ENCODE measurements at regions not wholly inside any gene's neighbourhood (a gene's known extent, or its start where the extent isn't known, plus 50 kb on each side); places are given as distances from the start of the nearest gene placed in this dataset.

DNA sequence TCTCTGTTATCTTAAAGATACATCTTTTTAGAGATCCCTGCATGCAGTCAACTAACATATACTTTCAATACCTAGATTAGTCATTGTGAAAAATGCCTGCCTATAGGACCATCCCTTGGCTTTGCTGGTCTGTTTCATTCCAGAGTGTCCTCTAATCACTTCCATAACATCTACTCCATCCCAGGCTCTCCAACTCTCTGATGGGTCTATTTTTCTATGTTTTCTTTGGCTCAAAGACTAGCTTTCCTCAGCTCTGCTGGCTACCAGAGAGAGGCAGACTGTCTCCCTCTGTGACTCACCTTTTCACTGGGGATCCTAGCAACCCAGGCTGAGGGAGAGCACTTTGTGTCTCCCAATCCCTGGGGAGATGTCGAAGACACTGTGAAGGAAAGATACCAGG lies 547.7 kb upstream of the MCTP2 start:
- in situ Hi-C loops (cut with MboI; ENCODE audit: low sequenced_read_pairs), result no loop called here

DNA sequence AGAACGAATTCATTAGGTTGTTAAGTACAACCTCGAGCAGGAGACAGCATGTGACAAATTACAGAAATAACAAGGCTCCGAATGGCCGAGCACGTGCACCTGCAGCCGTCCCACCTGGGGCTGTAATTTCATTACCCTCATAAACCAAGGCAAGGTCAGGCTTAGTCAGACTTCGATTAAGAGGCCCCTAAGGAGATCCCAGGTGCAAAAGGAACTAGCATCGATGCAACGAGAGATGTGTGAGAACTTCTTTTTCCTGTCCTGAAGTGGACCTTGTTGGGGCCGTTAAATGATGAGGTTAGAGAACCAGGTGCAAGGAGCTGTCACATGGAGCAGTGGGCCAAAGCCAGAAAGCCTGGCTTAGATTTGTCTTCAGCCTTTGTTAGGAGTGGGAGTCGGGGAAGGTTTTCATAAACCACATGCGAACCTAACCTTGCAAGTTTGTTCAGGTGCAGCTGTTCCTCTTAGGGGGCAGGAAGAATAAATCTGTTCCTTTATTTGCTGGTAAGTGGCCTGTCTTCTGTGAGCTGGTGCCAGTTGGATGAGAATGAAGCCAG lies 559.9 kb upstream of the MCTP2 start:
- in situ Hi-C loops (cut with MboI; ENCODE audit: low sequenced_read_pairs), result no loop called here

DNA sequence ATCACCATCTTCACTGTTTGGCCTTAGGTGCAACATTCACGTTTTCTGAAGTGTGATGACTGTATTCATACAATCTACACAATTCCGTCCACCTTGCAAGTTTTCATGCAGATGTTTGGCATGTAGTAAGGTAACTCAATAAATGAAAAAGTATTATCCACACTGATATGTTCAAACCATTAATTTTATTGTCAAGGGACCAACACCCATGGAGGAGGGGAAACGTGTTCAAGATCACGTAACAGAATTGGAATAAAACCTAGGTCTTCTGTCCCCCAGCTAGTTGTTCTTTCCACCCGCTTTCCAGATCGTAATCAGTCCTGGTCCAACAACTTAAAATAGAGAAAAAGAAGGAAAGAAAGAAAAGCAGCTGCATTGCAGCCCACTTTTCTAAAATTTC lies 560.4 kb upstream of the MCTP2 start:
- in situ Hi-C loops (cut with MboI; ENCODE audit: low sequenced_read_pairs), result no loop called here

DNA sequence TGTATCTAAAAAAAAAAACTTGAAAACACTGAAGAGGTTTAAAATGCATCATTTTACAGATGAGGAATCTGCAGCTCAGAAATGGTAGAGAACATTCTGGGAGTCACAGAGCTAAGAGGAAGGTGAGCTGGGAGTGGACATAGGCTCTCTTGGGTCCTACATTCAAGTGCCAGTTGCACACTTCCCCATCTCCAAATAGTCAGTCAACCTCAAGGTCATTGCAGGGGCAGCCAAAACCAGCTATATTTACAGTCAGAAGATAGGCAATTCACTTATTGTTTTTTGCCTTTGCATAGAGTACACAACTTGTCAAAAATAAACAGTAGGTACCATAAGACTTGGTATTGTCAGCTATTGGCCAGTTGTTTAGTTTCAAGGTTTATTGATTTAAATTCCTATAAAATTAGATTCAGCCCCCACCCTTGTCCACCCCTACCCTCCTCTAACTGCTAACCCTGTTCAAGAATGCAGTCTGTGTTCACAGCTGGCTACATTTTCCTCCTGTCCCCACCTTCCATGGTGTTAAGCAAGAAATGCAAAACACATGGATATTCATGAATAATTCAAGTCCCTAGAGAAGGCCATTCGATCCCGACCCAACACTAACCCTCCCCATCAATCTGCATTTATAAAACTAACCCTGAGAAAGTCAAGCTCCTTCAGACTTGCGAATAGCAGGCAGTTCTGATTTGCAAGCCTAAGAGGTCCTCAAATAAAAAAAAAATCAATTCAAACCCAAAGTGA lies 567.0 kb upstream of the MCTP2 start:
- in situ Hi-C loops (cut with MboI; ENCODE audit: low sequenced_read_pairs), result no loop called here

DNA sequence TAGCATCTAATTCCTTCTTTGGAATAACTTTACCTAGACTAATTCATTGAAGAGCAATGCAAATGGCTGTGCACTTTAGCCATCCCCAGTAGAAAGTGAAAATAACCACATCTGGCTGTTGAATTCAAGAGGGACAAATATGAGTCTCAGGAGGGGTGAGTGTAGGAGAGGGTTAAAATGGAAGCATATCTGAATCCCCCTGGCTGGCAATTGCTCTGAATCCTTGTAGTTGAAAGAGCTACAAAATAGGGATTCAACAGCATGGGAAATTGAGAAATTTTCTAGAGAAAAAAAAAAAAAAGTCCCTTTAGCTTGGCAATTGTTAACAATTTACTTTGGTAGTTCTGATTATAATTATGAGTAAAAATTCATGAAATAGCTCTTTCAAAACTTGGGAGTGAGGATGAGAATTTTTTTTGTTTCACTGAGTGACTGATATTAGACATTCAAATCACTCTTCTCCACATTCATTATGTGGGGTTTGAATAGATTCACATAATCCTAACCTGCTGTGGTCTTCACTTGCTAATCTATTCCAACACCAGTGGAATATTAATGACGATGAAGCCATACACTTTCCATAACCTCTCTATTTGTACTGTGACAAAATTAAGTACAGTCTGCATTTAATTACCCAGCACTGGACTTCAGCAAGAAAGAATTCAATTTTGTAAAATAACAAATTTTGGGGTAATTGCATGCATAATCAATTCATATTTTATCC lies 569.0 kb upstream of the MCTP2 start:
- in situ Hi-C loops (cut with MboI; ENCODE audit: low sequenced_read_pairs), result no loop called here

DNA sequence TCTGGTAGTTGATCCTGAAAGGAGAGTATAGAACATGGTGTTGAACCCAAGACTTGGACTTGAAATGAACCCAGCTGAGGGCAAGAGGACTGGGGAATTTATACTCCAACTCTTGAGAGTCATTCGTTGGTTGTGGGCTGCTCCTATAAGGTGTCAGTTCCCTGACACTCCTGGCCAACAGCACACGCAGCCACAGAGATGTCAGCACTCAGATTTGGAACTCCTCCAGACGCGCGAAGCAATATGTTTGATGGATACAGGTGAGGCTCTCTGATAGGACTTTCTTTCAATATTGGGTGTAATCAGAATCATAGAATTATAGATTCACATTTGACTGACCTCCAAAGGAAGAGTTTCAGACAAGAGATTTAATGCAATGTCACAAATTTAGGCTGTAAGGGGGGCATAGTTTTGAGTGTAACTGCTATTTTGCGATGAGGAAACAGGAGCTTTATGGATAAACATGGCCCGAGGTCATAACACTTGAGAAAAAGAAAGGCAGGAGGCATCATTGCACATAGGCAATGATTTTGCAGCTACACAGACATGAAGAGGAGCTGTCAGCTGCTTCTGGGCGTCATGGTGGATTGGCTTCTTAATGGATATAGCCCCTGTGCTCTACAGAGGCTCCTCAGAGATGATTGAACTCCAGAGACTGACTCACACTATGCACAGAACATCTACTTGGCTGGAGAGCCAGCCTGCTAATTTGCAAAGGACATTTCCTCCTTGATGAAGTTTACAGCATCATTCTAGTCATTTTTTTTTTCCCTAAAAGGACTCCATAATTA lies 569.2 kb upstream of the RGMA start:
- in situ Hi-C loops (cut with MboI; ENCODE audit: low sequenced_read_pairs), result no loop called here

DNA sequence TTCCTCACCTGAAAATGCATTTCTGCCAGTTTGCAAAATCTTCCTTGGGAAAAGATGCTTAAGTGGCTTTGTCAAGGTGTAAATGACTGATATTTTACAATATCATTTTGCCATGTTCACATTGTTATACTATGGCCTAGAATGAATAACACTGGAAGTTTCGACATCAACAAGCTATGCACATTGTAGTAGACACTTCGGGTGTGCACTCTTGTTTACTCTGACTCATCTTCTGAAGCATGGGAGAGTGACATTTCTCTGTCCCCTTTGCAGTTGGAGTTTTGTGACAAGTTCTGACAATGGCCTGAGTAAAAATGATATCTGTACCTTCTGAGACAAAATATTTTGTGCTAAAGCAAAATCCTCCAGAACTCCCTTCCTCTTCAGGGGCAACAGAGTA lies 567.0 kb upstream of the RGMA start:
- in situ Hi-C loops (cut with MboI; ENCODE audit: low sequenced_read_pairs), result no loop called here

DNA sequence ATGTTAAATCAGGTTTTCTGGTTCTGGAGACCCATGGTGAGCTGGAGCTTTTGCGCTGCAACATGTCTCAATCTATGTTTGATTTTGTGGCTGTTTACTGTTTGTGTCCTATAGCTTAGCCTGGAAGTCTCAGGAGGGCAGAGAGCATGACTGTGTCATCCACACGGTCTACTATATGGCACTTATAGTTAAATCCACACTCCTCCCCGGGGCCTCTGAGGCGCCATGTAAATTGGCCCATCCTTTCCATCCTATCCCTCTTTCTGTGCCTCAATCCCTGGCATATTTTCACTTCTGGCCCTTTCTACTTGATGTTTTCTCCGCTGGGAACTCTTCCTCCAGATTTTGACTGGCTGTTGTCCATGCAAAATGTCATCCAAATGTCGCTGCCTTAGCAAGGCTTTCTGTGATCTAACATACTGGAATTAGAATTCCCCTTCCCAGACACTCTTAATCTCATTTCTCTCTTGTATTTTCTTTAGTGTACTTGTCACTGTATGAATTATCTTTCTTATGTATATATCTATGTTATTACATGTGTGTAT lies 560.8 kb upstream of the RGMA start:
- in situ Hi-C loops (cut with MboI; ENCODE audit: low sequenced_read_pairs), result no loop called here

DNA sequence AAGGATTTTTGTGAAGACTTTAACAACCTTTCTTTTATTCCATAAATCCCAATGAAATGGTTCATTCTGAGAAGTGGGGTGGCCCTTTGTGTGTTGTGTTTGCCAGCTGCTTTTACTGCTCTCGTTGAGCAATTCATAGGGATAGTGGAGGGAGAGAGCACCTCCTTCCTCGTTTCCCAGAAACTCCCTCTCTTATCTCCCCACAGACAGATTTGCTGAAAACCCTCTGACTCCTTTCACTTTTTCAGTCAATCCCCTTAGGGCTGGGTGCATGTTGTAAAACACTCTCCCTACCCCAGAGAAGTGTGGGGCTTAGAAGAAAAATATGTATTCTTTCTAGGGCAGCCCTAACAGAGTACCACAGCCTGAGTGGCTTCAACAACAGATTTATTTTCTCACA lies 557.2 kb upstream of the RGMA start:
- in situ Hi-C loops (cut with MboI; ENCODE audit: low sequenced_read_pairs), result no loop called here

DNA sequence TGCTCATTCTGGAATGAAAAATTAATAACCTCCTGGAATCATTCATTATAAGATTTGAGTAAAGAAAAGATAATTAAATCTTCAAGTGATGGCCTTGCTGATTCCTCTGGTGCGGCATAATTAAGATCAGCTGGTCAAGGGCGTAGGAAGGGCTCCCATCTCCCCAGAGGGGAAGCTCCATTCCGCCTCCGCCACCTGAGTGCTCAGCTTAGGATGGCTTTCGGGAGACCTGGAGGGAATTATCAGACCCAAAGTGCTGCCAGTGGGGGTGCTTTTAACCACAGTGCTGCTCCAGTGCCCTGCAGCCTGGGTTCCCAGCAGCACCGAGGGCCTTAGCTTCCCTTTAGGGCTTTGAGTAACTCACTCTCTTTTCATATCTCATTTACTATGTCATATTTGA lies 556.6 kb upstream of the RGMA start:
- in situ Hi-C loops (cut with MboI; ENCODE audit: low sequenced_read_pairs), result no loop called here

DNA sequence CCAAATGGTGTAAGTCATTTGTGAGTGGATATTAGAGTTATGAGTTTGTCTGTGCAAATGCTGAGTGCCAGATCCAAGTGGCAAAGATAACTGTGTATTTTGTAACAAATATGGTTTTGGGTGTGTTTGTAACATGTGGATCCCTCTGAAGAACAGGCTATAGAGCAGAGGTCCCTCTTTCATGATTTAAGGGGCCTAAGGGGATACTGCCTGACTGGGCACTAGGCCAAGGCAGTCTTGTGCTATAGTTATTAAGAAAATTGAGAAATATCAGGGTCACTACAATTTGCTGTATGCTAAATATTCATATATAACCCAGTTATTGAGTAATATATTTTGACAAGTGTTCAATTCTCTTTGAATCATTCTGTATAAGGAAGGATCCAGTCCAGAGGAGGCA lies 555.6 kb upstream of the RGMA start:
- in situ Hi-C loops (cut with MboI; ENCODE audit: low sequenced_read_pairs), result no loop called here

DNA sequence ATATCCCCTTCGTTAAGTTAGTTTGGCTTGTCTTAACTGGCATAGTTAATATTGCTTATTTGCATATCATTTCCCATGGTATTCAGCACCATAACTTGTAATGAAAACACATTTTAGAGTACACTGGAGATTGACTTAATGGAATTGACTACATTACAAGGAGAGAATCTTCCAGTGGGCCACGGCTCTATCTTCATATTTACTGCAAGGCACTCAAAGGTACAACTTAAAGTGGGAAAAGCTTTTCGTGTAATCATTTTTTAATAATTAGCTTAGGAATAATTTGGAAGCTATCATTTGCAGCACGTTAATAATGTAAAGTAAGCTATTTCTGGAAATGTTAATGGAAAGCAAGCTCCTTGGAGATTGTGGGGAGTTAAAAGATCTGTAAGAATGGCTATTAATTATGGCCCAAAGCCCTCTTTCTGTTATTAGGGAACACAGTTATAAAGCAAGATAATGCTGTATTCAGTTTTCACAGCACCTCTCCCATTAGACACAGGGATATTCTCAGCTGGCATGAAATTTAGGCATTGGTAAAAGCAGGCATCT lies 551.5 kb upstream of the RGMA start:
- in situ Hi-C loops (cut with MboI; ENCODE audit: low sequenced_read_pairs), result no loop called here

DNA sequence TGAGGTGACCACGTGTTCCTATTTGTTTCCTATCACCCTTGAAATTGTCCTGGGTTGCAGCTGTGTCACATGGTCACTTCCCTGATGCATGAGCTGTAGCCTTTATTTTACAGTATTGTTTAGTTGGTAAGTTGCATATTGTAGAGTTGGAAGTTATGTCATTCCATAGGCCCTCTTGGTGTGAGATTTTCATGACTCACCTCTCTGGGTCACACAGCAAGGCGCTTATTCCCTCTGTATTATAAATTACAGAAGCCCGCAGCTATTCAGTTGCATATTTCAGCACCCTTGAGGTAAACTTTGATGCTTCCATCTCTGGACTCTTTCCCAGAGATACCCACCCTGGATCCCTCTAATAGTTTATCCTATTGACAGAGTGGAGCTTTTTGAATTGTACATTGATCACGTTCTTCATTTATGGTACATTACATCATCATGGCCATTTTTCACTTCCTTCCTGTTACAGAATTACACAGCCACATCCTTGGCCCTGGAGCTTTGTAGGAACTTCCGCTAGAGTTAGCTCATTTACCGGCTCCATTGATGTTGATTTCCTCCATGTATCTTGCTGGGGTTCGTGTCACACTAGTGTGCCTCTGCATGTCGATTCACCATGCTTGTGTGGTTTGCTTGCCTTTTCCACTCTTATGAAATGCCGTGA lies 543.1 kb upstream of the RGMA start:
- in situ Hi-C loops (cut with MboI; ENCODE audit: low sequenced_read_pairs), result no loop called here

DNA sequence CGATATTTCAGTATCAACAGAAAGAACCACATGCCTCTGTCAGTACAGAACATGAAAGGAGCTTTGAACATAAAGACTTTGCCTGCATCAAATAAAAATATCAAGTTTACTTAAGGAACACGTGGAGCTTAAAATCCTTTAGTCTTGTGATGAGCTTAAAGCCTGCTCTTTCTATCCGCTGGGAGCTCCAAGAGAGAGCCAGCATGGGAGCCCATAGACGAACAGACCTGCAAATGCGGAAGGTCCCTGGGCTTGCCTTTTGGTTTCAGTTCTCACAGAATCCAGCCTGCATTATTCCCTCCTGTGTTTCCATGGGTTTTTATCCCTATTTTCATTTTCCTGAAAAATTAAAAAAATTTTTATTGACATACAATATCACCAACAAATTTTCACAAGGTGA lies 530.6 kb upstream of the RGMA start:
- in situ Hi-C loops (cut with MboI; ENCODE audit: low sequenced_read_pairs), result no loop called here

DNA sequence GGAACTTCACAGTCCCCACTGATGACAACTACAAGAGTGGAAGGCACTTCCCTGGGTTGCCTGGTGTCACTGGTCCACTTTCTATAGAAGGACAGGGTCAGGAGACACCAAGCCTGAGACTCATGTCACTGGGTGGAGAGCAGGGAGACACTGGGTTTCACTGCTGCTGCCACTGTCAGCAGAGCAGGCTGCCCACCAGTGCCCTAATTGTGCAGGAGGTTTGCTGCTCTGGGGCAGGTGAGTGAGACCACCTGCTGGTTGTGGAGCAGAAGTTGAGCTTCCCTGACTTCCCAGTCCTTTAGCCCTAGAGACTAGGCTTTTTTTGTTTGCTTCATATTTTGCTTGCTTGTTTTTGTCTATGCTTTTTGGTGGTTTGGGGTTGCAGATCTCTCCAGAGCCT lies 528.4 kb upstream of the RGMA start:
- in situ Hi-C loops (cut with MboI; ENCODE audit: low sequenced_read_pairs), result no loop called here

DNA sequence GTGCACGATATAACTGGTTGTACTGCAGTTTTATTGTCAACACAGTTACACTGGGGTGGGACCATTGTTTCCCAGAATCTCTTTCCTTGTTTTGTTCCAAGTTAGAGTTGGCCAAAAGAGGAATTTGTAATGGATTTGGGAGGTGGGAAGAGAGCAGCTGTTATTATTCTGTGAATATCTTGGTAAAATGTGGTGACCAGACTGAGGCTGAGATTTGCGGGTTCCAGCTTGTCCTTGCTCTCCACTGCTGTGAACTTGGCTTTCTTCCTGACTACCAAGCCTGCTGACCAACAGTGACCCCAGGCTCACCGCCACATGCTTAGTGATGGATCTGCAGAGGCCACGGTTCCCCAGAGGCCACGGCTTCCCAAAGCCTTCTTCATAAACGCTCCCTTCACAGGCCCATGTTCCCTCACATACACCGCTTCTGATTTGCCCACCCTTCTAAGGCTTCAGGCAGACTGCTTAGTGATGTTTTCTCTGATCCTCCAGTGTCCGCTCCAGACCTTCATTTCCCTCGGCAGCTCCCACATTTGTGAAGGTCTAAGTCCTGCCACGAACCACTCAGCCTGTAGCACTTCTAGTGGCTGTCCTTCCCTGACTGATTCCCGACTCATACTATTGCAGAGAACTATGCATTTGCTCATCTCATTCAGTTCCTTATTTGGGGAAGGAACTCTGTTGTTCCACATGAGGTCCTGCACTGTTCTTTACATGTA lies 525.5 kb upstream of the RGMA start:
- in situ Hi-C loops (cut with MboI; ENCODE audit: low sequenced_read_pairs), result no loop called here

DNA sequence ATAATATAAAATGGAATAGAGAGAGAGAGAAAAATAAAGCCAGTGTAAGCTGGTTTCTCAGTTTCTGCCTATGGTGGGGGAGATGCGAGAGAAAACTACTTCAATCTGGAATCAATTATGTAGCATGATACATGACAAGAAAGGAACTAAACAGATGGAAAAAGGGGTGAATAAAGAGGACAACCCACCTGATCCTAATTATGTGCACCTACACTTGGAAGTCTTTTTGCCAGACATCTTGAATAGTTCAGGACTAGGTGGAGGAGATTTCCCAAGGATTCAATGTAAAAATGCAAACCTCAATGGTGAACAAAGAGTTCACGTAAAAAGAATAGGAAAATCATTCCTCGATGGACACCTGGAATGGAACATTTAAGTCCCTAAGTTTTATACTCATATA lies 524.4 kb upstream of the RGMA start:
- in situ Hi-C loops (cut with MboI; ENCODE audit: low sequenced_read_pairs), result no loop called here

DNA sequence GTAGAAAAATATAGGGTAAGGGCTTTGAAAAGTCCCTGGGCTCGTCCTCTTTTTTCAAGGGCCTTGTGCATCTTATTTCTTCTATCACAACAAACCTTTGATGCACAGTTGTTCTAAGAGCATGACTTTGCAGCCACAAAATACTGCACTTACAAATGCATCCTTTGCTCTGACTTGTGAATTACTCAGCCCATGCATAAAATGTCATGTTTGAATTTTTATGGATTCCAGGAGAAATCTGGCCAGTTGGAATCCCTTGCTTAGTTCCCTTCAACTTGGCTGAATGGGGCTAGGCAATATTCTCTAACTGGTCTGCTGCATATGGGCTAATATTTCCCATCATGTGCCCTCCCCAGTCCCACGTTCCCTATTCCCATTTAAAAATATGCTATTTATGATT lies 523.9 kb upstream of the RGMA start:
- in situ Hi-C loops (cut with MboI; ENCODE audit: low sequenced_read_pairs), result no loop called here

DNA sequence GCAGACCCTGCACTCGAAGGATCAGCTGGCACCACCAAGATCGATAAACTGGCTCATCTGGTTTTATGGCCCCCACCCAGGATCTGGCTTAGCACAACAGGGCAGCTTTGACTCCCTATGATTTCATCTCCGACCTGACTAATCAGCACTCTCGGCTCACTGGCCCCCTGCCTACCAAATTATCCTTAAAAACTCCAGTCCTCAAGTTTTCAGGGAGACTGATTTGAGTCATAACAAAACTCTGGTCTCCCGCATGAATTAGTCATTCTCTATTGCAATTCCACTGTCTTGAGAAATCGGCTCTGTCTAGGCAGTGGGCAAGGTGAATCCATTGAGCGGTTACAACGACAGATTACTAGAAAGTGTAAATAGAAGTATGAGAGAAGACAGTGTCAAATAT lies 521.9 kb upstream of the RGMA start:
- in situ Hi-C loops (cut with MboI; ENCODE audit: low sequenced_read_pairs), result no loop called here

DNA sequence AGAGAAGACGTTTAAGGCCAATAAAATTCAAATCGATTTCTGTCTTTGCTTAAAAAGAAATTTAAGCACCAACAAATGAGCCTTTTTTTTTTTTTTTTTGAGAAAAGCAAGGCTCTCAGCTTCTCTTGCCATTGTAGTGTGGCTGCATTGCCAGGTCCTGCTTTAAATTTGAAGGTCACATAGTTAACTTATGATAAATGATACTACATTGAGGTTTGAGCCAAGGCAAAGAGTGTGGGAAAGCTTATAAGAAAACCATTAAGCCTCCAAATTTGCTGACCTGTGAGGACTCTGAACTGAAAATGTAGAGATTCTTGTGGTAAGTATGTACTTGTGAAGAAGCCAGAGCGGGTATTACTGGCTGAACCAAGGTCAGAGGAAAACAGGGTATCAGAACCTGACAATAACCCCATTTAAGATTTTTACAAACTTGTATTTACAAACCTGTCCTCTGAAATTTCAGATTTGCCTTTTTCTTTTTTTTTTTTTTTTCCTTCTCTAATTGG lies 519.7 kb upstream of the RGMA start:
- in situ Hi-C loops (cut with MboI; ENCODE audit: low sequenced_read_pairs), result no loop called here
